Chondrocyte (in vitro differentiated cells): ENCODE measurements at regions not wholly inside any gene's neighbourhood (a gene's known extent, or its start where the extent isn't known, plus 50 kb on each side); places are given as distances from the start of the nearest gene placed in this dataset.

ENCODE experiments used
- DNase-seq: peaks from one replicate; pipeline ENCODE4 v3.0.0; 2021; ENCODE audit warnings: mixed read lengths, low spot score
- H3K27ac Mint-ChIP-seq: one replicate; pipeline ENCODE4 v1.8.0; 2021; ENCODE audit warnings: mild to moderate bottlenecking, moderate library complexity, mixed read lengths; ENCODE audit not compliant: unreplicated experiment
- H3K27me3 Mint-ChIP-seq: 2 replicates; pipeline ENCODE4 v1.8.0; 2021; ENCODE audit warnings: low read depth, mixed read lengths
- H3K36me3 Mint-ChIP-seq: 2 replicates; pipeline ENCODE4 v1.8.0; 2021; ENCODE audit warnings: low read depth, mixed read lengths
- H3K4me1 Mint-ChIP-seq: 2 replicates; pipeline ENCODE4 v1.8.0; 2021; ENCODE audit warnings: low read depth, mild to moderate bottlenecking, mixed read lengths
- H3K4me3 Mint-ChIP-seq: one replicate; pipeline ENCODE4 v1.8.0; 2021; ENCODE audit warnings: mild to moderate bottlenecking, moderate library complexity, mixed read lengths; ENCODE audit not compliant: unreplicated experiment
- H3K9me3 Mint-ChIP-seq: 2 replicates; pipeline ENCODE4 v1.8.0; 2021; ENCODE audit warnings: low read depth, mixed read lengths
- CTCF ChIP-seq: fragments of 200-600 bp; sonication (generic); IDR thresholded peaks from 2 replicates; pipeline ENCODE4 v1.5.0; 2021; ENCODE audit warnings: antibody characterized with exemption, mild to moderate bottlenecking, moderate library complexity

- Mint-ChIP-seq H3K27me3 (no peaks in the 10 kb centered on the region), H3K4me3 (no peak overlapping the region), H3K27ac (no peak overlapping the region), H3K4me1 (no peaks in the 10 kb centered on the region), H3K36me3 (no peaks in the 10 kb centered on the region), H3K9me3 (peaks cover 11% of the 10 kb centered on the region)
- DNase-seq: no peak
- no peak for TF ChIP-seq CTCF
Observed at GRCh38 chr18:78925557-78926242, 53.9 kb upstream of the SALL3 start.

- no peaks in the 10 kb centered on the region for H3K36me3 Mint-ChIP-seq
Observed at GRCh38 chr18:78926243-78926615, 53.4 kb upstream of the SALL3 start.

GRCh38 chr18:78927156-78927555, 52.5 kb upstream of the SALL3 start:
- no peak for TF ChIP-seq CTCF
- no peak overlapping the region for H3K4me3 Mint-ChIP-seq
- no peaks in the 10 kb centered on the region for H3K4me1 Mint-ChIP-seq
- no peaks in the 10 kb centered on the region for H3K36me3 Mint-ChIP-seq
- H3K27me3 Mint-ChIP-seq: no peaks in the 10 kb centered on the region
- H3K9me3 Mint-ChIP-seq: peaks cover 11% of the 10 kb centered on the region
- H3K27ac Mint-ChIP-seq: no peak overlapping the region
- DNase-seq: peak; percentile 48

More at GRCh38 chr18:78926243-78926615, 53.4 kb upstream of the SALL3 start:
- Mint-ChIP-seq H3K27ac (no peak overlapping the region), H3K27me3 (no peaks in the 10 kb centered on the region), H3K4me1 (no peaks in the 10 kb centered on the region), H3K9me3 (peaks cover 11% of the 10 kb centered on the region), H3K4me3 (no peak overlapping the region)
- DNase-seq: no peak
- TF ChIP-seq CTCF: no peak

GRCh38 chr18:78927616-78928015, 52.0 kb upstream of the SALL3 start:
- no peak for TF ChIP-seq CTCF
- no peak overlapping the region for H3K4me3 Mint-ChIP-seq
- H3K36me3 Mint-ChIP-seq: no peaks in the 10 kb centered on the region
- H3K27ac Mint-ChIP-seq: no peak overlapping the region
- peaks cover 11% of the 10 kb centered on the region for H3K9me3 Mint-ChIP-seq
- peak; percentile 28 for DNase-seq
- H3K27me3 Mint-ChIP-seq: no peaks in the 10 kb centered on the region
- no peaks in the 10 kb centered on the region for H3K4me1 Mint-ChIP-seq

GRCh38 chr18:78928076-78928475, 51.5 kb upstream of the SALL3 start:
- H3K4me3 Mint-ChIP-seq: no peak overlapping the region
- H3K27ac Mint-ChIP-seq: no peak overlapping the region
- H3K36me3 Mint-ChIP-seq: no peaks in the 10 kb centered on the region
- TF ChIP-seq CTCF: no peak
- H3K27me3 Mint-ChIP-seq: no peaks in the 10 kb centered on the region
- peak; percentile 40 for DNase-seq
- H3K9me3 Mint-ChIP-seq: peaks cover 10% of the 10 kb centered on the region
- H3K4me1 Mint-ChIP-seq: no peaks in the 10 kb centered on the region
